ENCODE measurements at regions not wholly inside any gene's neighbourhood (a gene's known extent, or its start where the extent isn't known, plus 50 kb on each side); places are given as distances from the start of the nearest gene placed in this dataset.
A peak's percentile ranks its signal among the peaks of the same experiment; 100 is the strongest.

DNA sequence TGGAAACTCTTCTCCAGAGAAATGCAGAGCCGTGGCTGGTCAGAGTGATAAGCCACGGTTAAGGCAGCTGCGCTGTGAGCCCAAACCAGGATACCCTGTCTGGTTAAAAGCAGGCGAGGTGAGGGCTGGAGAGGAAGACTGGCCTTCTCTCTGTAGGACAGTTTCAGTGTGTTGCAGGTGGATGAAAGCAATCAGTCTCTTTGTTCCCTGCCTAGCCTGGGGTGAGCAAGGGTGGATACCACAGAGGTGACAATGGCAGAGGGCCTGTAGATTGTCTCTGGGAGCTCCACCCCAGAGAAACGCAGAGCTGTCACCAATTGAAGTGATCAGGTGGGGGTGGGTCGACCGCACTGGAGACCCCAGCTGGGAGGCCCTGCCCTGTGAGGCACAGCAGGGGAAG lies 621.9 kb downstream of the LRFN5 start:
- Histone ChIP-seq H3K27me3 (replicated peaks in 1 of 7) (no peaks in the 10 kb centered on the region), H3K36me3 (no peaks in the 10 kb centered on the region), H3K4me1 (peaks cover 0 to 8% (median 3%) of the 10 kb centered on the region in 6 donors), H3K4me3 (no peak overlapping the region), H3K9me3 (no peaks in the 10 kb centered on the region), H3K27ac (no peak overlapping the region)
- intact Hi-C loops (cut with DNase I; ENCODE audit: low total_unique reads): no loop called here
- WGBS, 5 donors: 80 to 96% (median 89%) methylated on average over 6 to 7 of the region's 7 CpGs
- TF ChIP-seq POLR2AphosphoS5 (IDR thresholded peaks at IDR 0.05) (no peak), CTCF (IDR thresholded peaks at IDR 0.05 in 8 of 11, conservative IDR thresholded peaks at IDR 0.05 in 3 of 11) (no peak), POLR2A (IDR thresholded peaks at IDR 0.05) (no peak)
- DNase-seq: no peak

DNA sequence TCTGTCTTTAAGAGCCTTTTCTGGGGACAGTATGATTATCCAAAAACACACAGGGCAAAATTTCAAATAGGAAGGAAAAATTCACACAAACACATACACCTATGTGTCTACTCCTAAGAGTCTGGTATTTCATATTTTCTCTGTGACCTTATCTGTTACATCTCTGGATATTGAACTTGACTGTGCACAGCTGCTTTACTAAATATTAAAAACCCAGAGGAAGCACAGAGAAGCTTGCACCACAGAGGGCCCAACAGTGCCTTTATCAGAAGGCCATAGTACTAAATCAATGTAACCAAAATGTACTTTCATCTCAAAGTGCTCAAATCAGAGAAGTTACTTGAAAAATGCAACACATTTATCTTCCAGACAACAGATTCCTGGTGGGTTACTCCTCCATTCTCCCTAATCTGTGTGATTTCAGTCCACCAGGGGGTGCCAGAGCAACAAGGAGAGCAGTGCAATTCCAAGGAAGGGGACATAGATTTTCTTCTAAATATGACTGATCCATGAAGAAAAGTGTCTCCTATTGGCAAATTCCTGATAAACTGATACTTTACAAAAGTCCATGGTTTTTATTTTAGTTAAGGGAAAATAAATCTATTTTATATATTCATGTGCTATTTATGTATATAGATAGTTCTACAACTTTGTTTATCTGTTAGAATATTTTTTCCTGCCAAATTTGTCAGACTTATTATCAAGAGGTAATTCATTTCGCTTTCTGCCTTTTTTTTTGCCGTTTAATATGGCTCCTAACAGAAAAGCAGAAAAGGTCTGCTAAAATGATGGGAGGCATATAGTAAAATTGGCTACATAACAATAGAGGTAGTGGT lies 617.6 kb downstream of the LRFN5 start:
- TF ChIP-seq CTCF (IDR thresholded peaks at IDR 0.05 in 8 of 11, conservative IDR thresholded peaks at IDR 0.05 in 3 of 11): peak in 8 of 11 experiments; percentile 46 to 72 (median 61)
- TF ChIP-seq POLR2AphosphoS5 (IDR thresholded peaks at IDR 0.05): no peak
- DNase-seq: no peak
- no peak overlapping the region for H3K4me3 ChIP-seq
- WGBS, 5 donors: 62 to 74% (median 66%) methylated on average over 2 of the region's 2 CpGs
- no peaks in the 10 kb centered on the region for H3K9me3 ChIP-seq
- H3K36me3 ChIP-seq: no peaks in the 10 kb centered on the region
- H3K4me1 ChIP-seq: peaks cover 0 to 18% (median 7%) of the 10 kb centered on the region in 6 donors
- no peak overlapping the region for H3K27ac ChIP-seq
- intact Hi-C loops (cut with DNase I; ENCODE audit: low total_unique reads): no loop called here
- H3K27me3 ChIP-seq (replicated peaks in 1 of 7): no peaks in the 10 kb centered on the region

GRCh38 chr14:42222924-42223471 lies 616.3 kb downstream of the LRFN5 start:
- peaks cover 0 to 18% (median 7%) of the 10 kb centered on the region in 6 donors for H3K4me1 ChIP-seq
- intact Hi-C loops (cut with DNase I; ENCODE audit: low total_unique reads): no loop called here
- no peak for DNase-seq
- H3K36me3 ChIP-seq: no peaks in the 10 kb centered on the region
- H3K27me3 ChIP-seq (replicated peaks in 1 of 7): no peaks in the 10 kb centered on the region
- H3K9me3 ChIP-seq: no peaks in the 10 kb centered on the region
- TF ChIP-seq POLR2AphosphoS5 (IDR thresholded peaks at IDR 0.05): no peak
- no peak for TF ChIP-seq POLR2A (IDR thresholded peaks at IDR 0.05)
- TF ChIP-seq CTCF (IDR thresholded peaks at IDR 0.05 in 8 of 11, conservative IDR thresholded peaks at IDR 0.05 in 3 of 11): no peak
- H3K27ac ChIP-seq: peak overlapping the region in 2 of 8 donors; percentile 2 to 22
- no peak overlapping the region for H3K4me3 ChIP-seq
- 13 to 19% (median 17%) methylated on average over 3 of the region's 3 CpGs for WGBS, 5 donors

DNA sequence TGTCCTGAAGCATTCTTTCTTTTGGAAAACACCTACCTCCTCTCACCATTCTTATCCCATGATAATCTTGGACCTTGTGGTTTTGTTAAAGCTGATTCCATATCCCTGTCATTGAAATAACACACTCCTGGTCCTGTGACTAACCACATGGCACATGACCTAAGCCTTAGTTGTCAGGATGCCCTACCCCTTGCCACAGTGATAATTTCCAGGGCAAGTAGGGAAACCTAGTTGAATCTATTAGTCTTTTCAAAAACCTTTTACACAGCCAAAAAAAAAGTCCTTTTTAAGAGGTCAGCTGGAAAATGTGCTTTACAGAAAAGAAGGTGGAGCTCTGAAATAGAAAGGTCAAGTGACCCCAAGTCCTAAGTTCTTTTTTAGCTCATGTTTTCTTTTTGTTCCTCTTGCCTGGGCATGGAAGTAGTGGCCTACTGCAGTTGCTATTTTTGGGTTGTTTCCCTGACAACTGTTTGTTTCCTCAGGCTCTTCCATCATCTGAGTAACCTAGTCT lies 608.4 kb downstream of the LRFN5 start:
- no peak for TF ChIP-seq CTCF (IDR thresholded peaks at IDR 0.05 in 8 of 11, conservative IDR thresholded peaks at IDR 0.05 in 3 of 11)
- Histone ChIP-seq H3K4me3 (no peak overlapping the region), H3K36me3 (no peaks in the 10 kb centered on the region), H3K27ac (no peak overlapping the region), H3K4me1 (no peaks in the 10 kb centered on the region), H3K9me3 (no peaks in the 10 kb centered on the region), H3K27me3 (replicated peaks in 1 of 7) (no peaks in the 10 kb centered on the region)
- DNase-seq: no peak
- intact Hi-C loops (cut with DNase I; ENCODE audit: low total_unique reads): no loop called here

Measured in spleen (tissue), 11 donors.